ENCODE measurements at regions not wholly inside any gene's neighbourhood (a gene's known extent, or its start where the extent isn't known, plus 50 kb on each side); places are given as distances from the start of the nearest gene placed in this dataset.

DNA sequence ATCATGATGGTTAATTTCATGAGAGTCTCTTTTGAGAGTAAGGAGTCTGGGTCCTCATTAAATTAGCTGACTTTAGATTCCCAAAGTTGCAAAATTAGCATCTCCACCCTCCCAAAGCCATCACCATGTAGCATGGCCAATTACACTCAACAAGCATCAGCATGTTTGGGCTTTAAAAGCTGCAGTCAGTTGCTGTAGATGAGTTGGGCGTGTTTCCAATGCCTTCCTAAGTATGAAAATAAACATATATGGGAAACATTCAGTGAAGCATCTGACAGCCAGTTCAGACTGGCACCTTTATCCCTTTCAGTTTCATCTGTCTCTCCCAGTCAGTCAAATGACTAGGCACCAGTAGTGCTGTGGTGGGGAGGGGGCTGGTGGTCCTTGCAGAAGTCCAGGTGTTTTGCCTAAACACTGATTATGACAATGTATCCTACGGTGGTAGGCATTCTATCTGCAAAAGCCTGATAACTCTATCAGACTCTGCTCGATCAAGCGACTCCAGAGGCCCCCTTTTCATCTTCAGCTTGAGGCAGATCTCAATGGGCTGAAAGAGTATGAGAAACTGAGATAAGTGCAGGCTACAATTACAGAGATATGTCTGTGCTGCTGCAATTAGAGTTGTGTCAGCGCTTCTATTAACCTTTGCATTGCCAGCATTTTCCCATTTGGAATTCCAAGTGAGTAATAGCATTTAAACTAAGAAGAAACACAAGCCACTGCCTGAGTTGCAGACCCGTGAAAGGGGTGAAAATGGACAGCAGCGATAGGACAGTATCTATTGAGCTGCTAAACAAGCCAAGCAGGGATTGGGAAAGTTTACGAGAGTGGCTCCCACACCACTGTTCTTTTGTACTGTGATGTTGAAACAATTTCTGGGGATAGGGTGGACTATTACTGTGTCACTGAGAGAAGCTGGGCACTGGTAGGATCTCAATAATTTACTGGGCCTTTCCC is 67.3 kb upstream of the SPOPL start:
- no peak overlapping the region for H3K27ac ChIP-seq
- H3K27me3 ChIP-seq, result no peaks in the 10 kb centered on the region
- no peak overlapping the region for H3K4me3 ChIP-seq
- intact Hi-C loops (cut with DNase I), result no loop called here
- H3K9me3 ChIP-seq, result no peaks in the 10 kb centered on the region
- DNase-seq (no peak), ATAC-seq (no peak)
- TF ChIP-seq CTCF (IDR thresholded peaks at IDR 0.05), result no peak
- no peaks in the 10 kb centered on the region for H3K36me3 ChIP-seq
- no peaks in the 10 kb centered on the region for H3K4me1 ChIP-seq

DNA sequence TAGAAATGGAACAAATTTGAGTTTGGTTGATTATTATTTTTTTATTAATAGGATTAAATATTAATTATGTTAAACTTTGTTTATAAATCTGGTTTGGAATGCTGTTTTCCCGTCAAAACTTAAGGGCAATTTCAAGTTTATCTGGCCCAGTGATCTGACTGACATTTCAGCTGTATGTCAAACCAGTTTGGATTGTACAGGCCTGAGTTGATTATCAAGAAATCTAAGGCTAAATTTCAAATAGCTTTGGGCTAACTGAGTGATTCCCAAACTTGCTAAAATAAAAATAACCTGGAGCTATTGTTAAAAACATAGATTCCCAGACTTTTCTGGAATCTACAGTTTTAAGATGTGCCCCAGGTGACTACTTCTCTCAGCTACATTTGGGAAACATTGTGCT is 65.9 kb upstream of the SPOPL start:
- no peak overlapping the region for H3K4me3 ChIP-seq
- no peaks in the 10 kb centered on the region for H3K36me3 ChIP-seq
- no peaks in the 10 kb centered on the region for H3K4me1 ChIP-seq
- no peaks in the 10 kb centered on the region for H3K27me3 ChIP-seq
- no peak for TF ChIP-seq CTCF (IDR thresholded peaks at IDR 0.05)
- DNase-seq (no peak), ATAC-seq (no peak)
- intact Hi-C loops (cut with DNase I), result no loop called here
- H3K9me3 ChIP-seq, result no peaks in the 10 kb centered on the region
- no peak overlapping the region for H3K27ac ChIP-seq

DNA sequence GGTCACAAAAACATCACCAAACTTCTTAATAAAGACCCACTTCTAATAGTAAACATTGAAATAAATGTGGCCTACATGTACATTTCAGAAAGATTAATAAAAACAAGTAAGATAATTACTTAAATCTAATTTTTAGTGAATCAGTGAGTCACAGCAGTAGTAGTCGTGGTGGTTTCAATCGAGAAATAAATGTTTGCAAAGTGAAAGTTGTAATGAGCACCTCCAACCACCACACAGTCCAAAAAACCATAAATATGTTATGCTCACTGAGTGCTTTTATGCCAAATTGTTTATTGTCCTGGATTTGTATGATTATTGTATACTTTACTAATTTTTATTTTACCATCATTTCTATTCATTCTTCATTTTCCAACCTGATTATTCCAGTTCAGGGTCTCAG is 61.8 kb upstream of the SPOPL start:
- Histone ChIP-seq H3K4me1 (no peaks in the 10 kb centered on the region), H3K27ac (no peak overlapping the region), H3K9me3 (no peaks in the 10 kb centered on the region), H3K4me3 (no peak overlapping the region), H3K36me3 (no peaks in the 10 kb centered on the region), H3K27me3 (no peaks in the 10 kb centered on the region)
- DNase-seq (no peak), ATAC-seq (no peak)
- intact Hi-C loops (cut with DNase I), result no loop called here
- TF ChIP-seq CTCF (IDR thresholded peaks at IDR 0.05), result no peak

DNA sequence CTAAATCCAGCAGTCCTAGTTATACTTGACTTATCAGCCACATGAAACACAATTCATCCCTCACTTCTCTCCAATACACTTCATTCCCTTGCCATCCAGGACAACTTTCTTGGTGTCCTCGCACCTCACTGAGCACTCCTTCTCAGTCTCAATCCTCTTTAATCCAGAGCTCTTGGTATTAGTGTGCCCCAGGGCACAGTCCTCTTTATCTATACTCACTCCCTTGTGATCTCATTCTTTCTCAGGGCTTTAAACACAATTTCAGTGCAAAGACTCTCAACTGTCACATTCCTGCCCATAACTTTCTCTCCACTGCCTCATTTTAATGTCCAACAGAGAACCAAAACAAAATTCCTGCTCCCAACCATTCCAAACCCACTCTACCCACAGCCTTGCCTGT is 60.8 kb upstream of the SPOPL start:
- Histone ChIP-seq H3K36me3 (no peaks in the 10 kb centered on the region), H3K4me3 (no peak overlapping the region)
- intact Hi-C loops (cut with DNase I), result no loop called here

GRCh38 chr2:138441916-138442315 is 59.7 kb upstream of the SPOPL start:
- DNase-seq (no peak), ATAC-seq (no peak)
- Histone ChIP-seq H3K27me3 (no peaks in the 10 kb centered on the region), H3K4me1 (no peaks in the 10 kb centered on the region), H3K36me3 (no peaks in the 10 kb centered on the region), H3K9me3 (no peaks in the 10 kb centered on the region), H3K4me3 (no peak overlapping the region), H3K27ac (no peak overlapping the region)
- no peak for TF ChIP-seq CTCF (IDR thresholded peaks at IDR 0.05)
- intact Hi-C loops (cut with DNase I), result no loop called here

More for the DNA sequence above, 60.8 kb upstream of the SPOPL start:
- Histone ChIP-seq H3K4me1 (no peaks in the 10 kb centered on the region), H3K27ac (no peak overlapping the region), H3K27me3 (no peaks in the 10 kb centered on the region), H3K9me3 (no peaks in the 10 kb centered on the region)
- ATAC-seq (no peak), DNase-seq (no peak)
- no peak for TF ChIP-seq CTCF (IDR thresholded peaks at IDR 0.05)
